ENCODE measurements at regions not wholly inside any gene's neighbourhood (a gene's known extent, or its start where the extent isn't known, plus 50 kb on each side); places are given as distances from the start of the nearest gene placed in this dataset.
"Not testable (repeated sequence)": the region's sequence is repeated elsewhere in the genome, so short reads cannot be mapped to it uniquely, and the experiment has no call there.

- not testable (repeated sequence) for TF ChIP-seq RARB (CRISPR knock-in tag; IDR thresholded peaks at IDR 0.05); CREB5 (CRISPR knock-in tag; IDR thresholded peaks at IDR 0.05; ENCODE audit: low read depth); TCF4 (CRISPR knock-in tag; IDR thresholded peaks at IDR 0.05; ENCODE audit: borderline replicate concordance); ARNTL (CRISPR knock-in tag; IDR thresholded peaks at IDR 0.05; ENCODE audit: borderline replicate concordance, low read depth); PPARA (CRISPR knock-in tag; IDR thresholded peaks at IDR 0.05; ENCODE audit: borderline replicate concordance); CSRNP3 (CRISPR knock-in tag; IDR thresholded peaks at IDR 0.05); ZFP3 (CRISPR knock-in tag; IDR thresholded peaks at IDR 0.05); PATZ1 (CRISPR knock-in tag; IDR thresholded peaks at IDR 0.05; ENCODE audit: borderline replicate concordance); ESRRG (CRISPR knock-in tag; IDR thresholded peaks at IDR 0.05); CSDC2 (CRISPR knock-in tag; IDR thresholded peaks at IDR 0.05); ZFP30 (CRISPR knock-in tag; IDR thresholded peaks at IDR 0.05); SNAI2 (CRISPR knock-in tag; IDR thresholded peaks at IDR 0.05); POU6F1 (CRISPR knock-in tag; IDR thresholded peaks at IDR 0.05; ENCODE audit: borderline replicate concordance, low read depth); ISL1 (CRISPR knock-in tag; IDR thresholded peaks at IDR 0.05)
These were observed 187.0 kb upstream of the TPTE start for GRCh38 chr21:10334391-10334790.
